ENCODE measurements at regions not wholly inside any gene's neighbourhood (a gene's known extent, or its start where the extent isn't known, plus 50 kb on each side); places are given as distances from the start of the nearest gene placed in this dataset.
"Not testable (repeated sequence)": the region's sequence is repeated elsewhere in the genome, so short reads cannot be mapped to it uniquely, and the experiment has no call there.

- not testable (repeated sequence) for TF ChIP-seq CTCF, POLR2A (IDR thresholded peaks at IDR 0.05)
Measured at GRCh38 chrX:56358145-56358544, 126.0 kb downstream of the KLF8 start.

Measured in heart left ventricle (tissue), 13 donors.